PC-9 (cell line): ENCODE measurements at regions not wholly inside any gene's neighbourhood (a gene's known extent, or its start where the extent isn't known, plus 50 kb on each side); places are given as distances from the start of the nearest gene placed in this dataset.
"Not testable (repeated sequence)": the region's sequence is repeated elsewhere in the genome, so short reads cannot be mapped to it uniquely, and the experiment has no call there.

Experiments
- EZH2 ChIP-seq: fragments of 200-600 bp; sonication (generic); IDR thresholded peaks from 2 replicates; pipeline ENCODE4 v1.8.0; 2017; ENCODE audit warnings: antibody characterized with exemption, low read depth
- TF ChIP-seq, protein P1 (sequence below): fragments of 200-600 bp; sonication (generic); conservative IDR thresholded peaks from 2 replicates; pipeline ENCODE4 v1.6.1; 2017; ENCODE audit warnings: mixed run types, antibody characterized with exemption, mild to moderate bottlenecking, moderate library complexity

- TF ChIP-seq, protein P1, sequence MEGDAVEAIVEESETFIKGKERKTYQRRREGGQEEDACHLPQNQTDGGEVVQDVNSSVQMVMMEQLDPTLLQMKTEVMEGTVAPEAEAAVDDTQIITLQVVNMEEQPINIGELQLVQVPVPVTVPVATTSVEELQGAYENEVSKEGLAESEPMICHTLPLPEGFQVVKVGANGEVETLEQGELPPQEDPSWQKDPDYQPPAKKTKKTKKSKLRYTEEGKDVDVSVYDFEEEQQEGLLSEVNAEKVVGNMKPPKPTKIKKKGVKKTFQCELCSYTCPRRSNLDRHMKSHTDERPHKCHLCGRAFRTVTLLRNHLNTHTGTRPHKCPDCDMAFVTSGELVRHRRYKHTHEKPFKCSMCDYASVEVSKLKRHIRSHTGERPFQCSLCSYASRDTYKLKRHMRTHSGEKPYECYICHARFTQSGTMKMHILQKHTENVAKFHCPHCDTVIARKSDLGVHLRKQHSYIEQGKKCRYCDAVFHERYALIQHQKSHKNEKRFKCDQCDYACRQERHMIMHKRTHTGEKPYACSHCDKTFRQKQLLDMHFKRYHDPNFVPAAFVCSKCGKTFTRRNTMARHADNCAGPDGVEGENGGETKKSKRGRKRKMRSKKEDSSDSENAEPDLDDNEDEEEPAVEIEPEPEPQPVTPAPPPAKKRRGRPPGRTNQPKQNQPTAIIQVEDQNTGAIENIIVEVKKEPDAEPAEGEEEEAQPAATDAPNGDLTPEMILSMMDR, result not testable (repeated sequence)
- not testable (repeated sequence) for TF ChIP-seq EZH2
Measured at GRCh38 chr1:842799-843198, 80.9 kb upstream of the SAMD11 start.
